Ishikawa (cell line): ENCODE measurements at regions not wholly inside any gene's neighbourhood (a gene's known extent, or its start where the extent isn't known, plus 50 kb on each side); places are given as distances from the start of the nearest gene placed in this dataset.

ENCODE experiments used
- CEBPB ChIP-seq: IDR thresholded peaks from 2 replicates; pipeline ENCODE4 v1.6.1; 2012
- CREB1 ChIP-seq: IDR thresholded peaks from 2 replicates; pipeline ENCODE4 v1.6.1; 2012; ENCODE audit warnings: low read depth
- EGR1 ChIP-seq: IDR thresholded peaks from 2 replicates; pipeline ENCODE4 v1.6.1; 2012
- EP300 ChIP-seq: IDR thresholded peaks from 2 replicates; pipeline ENCODE4 v1.6.1; 2012; ENCODE audit warnings: borderline replicate concordance
- FOXM1 ChIP-seq: IDR thresholded peaks from 2 replicates; pipeline ENCODE4 v1.6.1; 2012; ENCODE audit warnings: low read depth, borderline replicate concordance
- MAX ChIP-seq: IDR thresholded peaks from 2 replicates; pipeline ENCODE4 v1.6.1; 2012
- NFIC ChIP-seq: IDR thresholded peaks from 2 replicates; pipeline ENCODE4 v1.6.1; 2012
- RAD21 ChIP-seq: IDR thresholded peaks from 2 replicates; pipeline ENCODE4 v1.6.1; 2012; ENCODE audit warnings: low read depth
- REST ChIP-seq: IDR thresholded peaks from 2 replicates; pipeline ENCODE4 v1.6.1; 2012; ENCODE audit warnings: low read depth, mild to moderate bottlenecking
- TAF1 ChIP-seq: IDR thresholded peaks from 2 replicates; pipeline ENCODE4 v1.6.1; 2012; ENCODE audit warnings: low read depth, mild to moderate bottlenecking
- TCF12 ChIP-seq: IDR thresholded peaks from 2 replicates; pipeline ENCODE4 v1.6.1; 2012; ENCODE audit warnings: low read depth
- TEAD4 ChIP-seq: IDR thresholded peaks from 2 replicates; pipeline ENCODE4 v1.6.1; 2012
- USF1 ChIP-seq: IDR thresholded peaks from 2 replicates; pipeline ENCODE4 v1.6.1; 2012
- YY1 ChIP-seq: IDR thresholded peaks from 2 replicates; pipeline ENCODE4 v1.6.1; 2012; ENCODE audit warnings: low read depth

- TF ChIP-seq MAX, result no peak
- no peak for TF ChIP-seq CEBPB
- no peak for TF ChIP-seq EP300
- no peak for TF ChIP-seq TCF12
- TF ChIP-seq CREB1, result no peak
- no peak for TF ChIP-seq YY1
- TF ChIP-seq REST, result no peak
- TF ChIP-seq FOXM1, result no peak
- no peak for TF ChIP-seq USF1
- no peak for TF ChIP-seq TEAD4
- TF ChIP-seq RAD21, result no peak
- no peak for TF ChIP-seq NFIC
- no peak for TF ChIP-seq TAF1
- no peak for TF ChIP-seq EGR1
Measured at GRCh38 chr2:15866563-15867193, 73.7 kb upstream of the MYCN start.
